Breast epithelium (tissue), 4 donors: ENCODE measurements at regions not wholly inside any gene's neighbourhood (a gene's known extent, or its start where the extent isn't known, plus 50 kb on each side); places are given as distances from the start of the nearest gene placed in this dataset.

Experiments used
- DNase-seq, 2 donors: peaks; one replicate each; pipeline ENCODE4 v3.0.0-alpha.2; 2019; ENCODE audit warnings: low spot score in 2 of 2
- H3K27ac ChIP-seq, 2 donors: fragments of 200-600 bp; sonication (generic) in 1 of 2; one replicate each; pipeline ENCODE4 v1.5.1; 2016 to 2019; ENCODE audit warnings: mild to moderate bottlenecking in 1 of 2
- H3K27me3 ChIP-seq, 2 donors: fragments of 200-600 bp; sonication (generic) in 1 of 2; one replicate each; pipeline versions ENCODE4 v1.5.1 to v1.6.0; 2017 to 2019; ENCODE audit warnings: control low read depth in 1 of 2, mild to moderate bottlenecking in 1 of 2
- H3K36me3 ChIP-seq: fragments of 200-600 bp; one replicate; pipeline ENCODE4 v1.5.1; 2019
- H3K4me1 ChIP-seq, 2 donors: fragments of 200-600 bp; sonication (generic); one replicate each; pipeline ENCODE4 v1.5.1; 2016 to 2019; ENCODE audit warnings: control low read depth in 1 of 2
- H3K4me3 ChIP-seq, 3 donors: fragments of 200-600 bp; sonication (generic); 1 replicate in 2 of 3; 2 replicates in 1 of 3; pipeline ENCODE4 v1.5.1; 2016 to 2019; ENCODE audit warnings: mild to moderate bottlenecking in 3 of 3, moderate library complexity in 2 of 3
- H3K9me3 ChIP-seq, 2 donors: fragments of 200-600 bp; sonication (generic) in 1 of 2; one replicate each; pipeline ENCODE4 v1.5.1; 2016 to 2019; ENCODE audit warnings: control low read depth in 1 of 2
- POLR2A ChIP-seq: fragments of 450-650 bp; IDR thresholded peaks from one replicate; pipeline ENCODE4 v1.6.1; 2016; ENCODE audit warnings: antibody characterized with exemption, mild to moderate bottlenecking, moderate library complexity
- POLR2AphosphoS5 ChIP-seq, 3 donors: sonication (generic); formaldehyde crosslinking; IDR thresholded peaks; one replicate each; pipeline ENCODE4 v1.6.1; 2017; ENCODE audit warnings: antibody characterized with exemption in 3 of 3
- intact Hi-C: fragments of 100-400 bp; cut with DNase I; formaldehyde crosslinking; loops from one replicate; pipeline ENCODE4 v1.15.1; 2023; ENCODE audit warnings: low total_unique reads
- TF ChIP-seq, protein P1 (sequence below), 3 donors: fragments of 450-650 bp; IDR thresholded peaks; one replicate each; pipeline ENCODE4 v1.5.1; 2016 to 2017; ENCODE audit warnings: antibody characterized with exemption in 3 of 3, mild to moderate bottlenecking in 3 of 3, moderate library complexity in 3 of 3

DNA sequence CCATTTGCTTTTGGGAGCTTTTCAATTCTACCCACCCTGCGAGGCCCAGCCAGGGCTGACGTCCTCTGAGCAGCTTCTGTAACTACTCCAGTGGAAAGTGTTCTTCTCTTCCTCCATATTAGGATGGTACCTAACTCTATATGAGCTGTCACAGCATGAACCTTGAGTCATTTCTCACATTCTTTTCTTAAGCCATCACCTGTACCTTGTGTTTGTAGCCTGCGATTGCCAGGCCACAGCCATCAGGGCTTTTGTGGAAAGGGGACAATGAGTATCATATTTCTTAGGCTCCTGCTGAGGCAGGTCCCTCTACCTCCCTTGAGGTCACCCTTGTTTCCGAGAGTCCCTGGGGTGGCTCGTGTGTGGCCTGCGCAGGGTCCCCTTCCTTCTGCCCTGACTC is 144.5 kb upstream of the DLX2 start:
- intact Hi-C loops = no loop called here
- Histone ChIP-seq H3K27ac (peak overlapping the region in 1 of 2 donors; percentile 25), H3K4me3 (no peak overlapping the region)

DNA sequence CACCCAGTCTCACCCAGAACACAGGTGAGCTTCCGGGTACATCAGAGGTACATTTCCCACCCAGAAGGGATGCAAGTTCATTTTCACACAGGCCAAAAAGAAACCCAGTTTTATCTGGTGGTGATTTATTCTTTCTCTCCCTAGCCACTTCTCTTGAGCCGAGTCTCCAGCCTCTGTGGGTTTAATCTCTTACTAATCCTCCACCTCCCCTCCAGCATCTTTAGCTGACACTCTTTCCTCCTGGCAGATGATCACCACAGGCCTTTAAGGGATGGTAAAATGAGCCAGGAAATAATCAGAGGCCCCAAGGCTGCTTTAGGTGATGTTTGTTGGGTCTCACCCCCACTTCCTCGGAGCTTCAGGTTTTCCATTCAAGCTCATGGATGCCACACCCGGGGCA is 145.7 kb upstream of the DLX2 start:
- no peaks in the 10 kb centered on the region for H3K4me1 ChIP-seq
- DNase-seq = no peak
- intact Hi-C loops = no loop called here
- peak overlapping the region in 1 of 2 donors; percentile 48 for H3K27ac ChIP-seq
- no peaks in the 10 kb centered on the region for H3K27me3 ChIP-seq
- H3K36me3 ChIP-seq = no peaks in the 10 kb centered on the region
- no peak overlapping the region for H3K4me3 ChIP-seq
- H3K9me3 ChIP-seq = no peaks in the 10 kb centered on the region
- TF ChIP-seq, protein P1, sequence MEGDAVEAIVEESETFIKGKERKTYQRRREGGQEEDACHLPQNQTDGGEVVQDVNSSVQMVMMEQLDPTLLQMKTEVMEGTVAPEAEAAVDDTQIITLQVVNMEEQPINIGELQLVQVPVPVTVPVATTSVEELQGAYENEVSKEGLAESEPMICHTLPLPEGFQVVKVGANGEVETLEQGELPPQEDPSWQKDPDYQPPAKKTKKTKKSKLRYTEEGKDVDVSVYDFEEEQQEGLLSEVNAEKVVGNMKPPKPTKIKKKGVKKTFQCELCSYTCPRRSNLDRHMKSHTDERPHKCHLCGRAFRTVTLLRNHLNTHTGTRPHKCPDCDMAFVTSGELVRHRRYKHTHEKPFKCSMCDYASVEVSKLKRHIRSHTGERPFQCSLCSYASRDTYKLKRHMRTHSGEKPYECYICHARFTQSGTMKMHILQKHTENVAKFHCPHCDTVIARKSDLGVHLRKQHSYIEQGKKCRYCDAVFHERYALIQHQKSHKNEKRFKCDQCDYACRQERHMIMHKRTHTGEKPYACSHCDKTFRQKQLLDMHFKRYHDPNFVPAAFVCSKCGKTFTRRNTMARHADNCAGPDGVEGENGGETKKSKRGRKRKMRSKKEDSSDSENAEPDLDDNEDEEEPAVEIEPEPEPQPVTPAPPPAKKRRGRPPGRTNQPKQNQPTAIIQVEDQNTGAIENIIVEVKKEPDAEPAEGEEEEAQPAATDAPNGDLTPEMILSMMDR (IDR thresholded peaks at IDR 0.05) = no peak
- no peak for TF ChIP-seq POLR2AphosphoS5 (IDR thresholded peaks at IDR 0.05)
- no peak for TF ChIP-seq POLR2A

More for the DNA sequence above, 144.5 kb upstream of the DLX2 start:
- no peaks in the 10 kb centered on the region for H3K4me1 ChIP-seq
- no peaks in the 10 kb centered on the region for H3K27me3 ChIP-seq
- TF ChIP-seq POLR2AphosphoS5 (IDR thresholded peaks at IDR 0.05) = no peak
- no peak for DNase-seq
- H3K9me3 ChIP-seq = no peaks in the 10 kb centered on the region
- H3K36me3 ChIP-seq = no peaks in the 10 kb centered on the region

GRCh38 chr2:172248785-172249187 is 146.1 kb upstream of the DLX2 start:
- no peaks in the 10 kb centered on the region for H3K9me3 ChIP-seq
- H3K4me3 ChIP-seq = no peak overlapping the region
- TF ChIP-seq, protein P1 (IDR thresholded peaks at IDR 0.05) = no peak
- TF ChIP-seq POLR2AphosphoS5 (IDR thresholded peaks at IDR 0.05) = peak in 1 of 3 donors; percentile 11
- peak overlapping the region in 1 of 2 donors; percentile 48 for H3K27ac ChIP-seq
- H3K27me3 ChIP-seq = no peaks in the 10 kb centered on the region
- H3K4me1 ChIP-seq = no peaks in the 10 kb centered on the region
- intact Hi-C loops = no loop called here
- no peaks in the 10 kb centered on the region for H3K36me3 ChIP-seq
- DNase-seq = no peak

GRCh38 chr2:172249334-172249733 is 146.6 kb upstream of the DLX2 start:
- Histone ChIP-seq H3K4me1 (no peaks in the 10 kb centered on the region), H3K27ac (peak overlapping the region in 1 of 2 donors; percentile 44), H3K4me3 (no peak overlapping the region), H3K36me3 (no peaks in the 10 kb centered on the region), H3K9me3 (no peaks in the 10 kb centered on the region), H3K27me3 (no peaks in the 10 kb centered on the region)
- intact Hi-C loops = no loop called here
- DNase-seq = no peak
- TF ChIP-seq POLR2AphosphoS5 (IDR thresholded peaks at IDR 0.05) = no peak
- TF ChIP-seq POLR2A = no peak
- TF ChIP-seq, protein P1 (IDR thresholded peaks at IDR 0.05) = no peak

GRCh38 chr2:172249986-172250385 is 147.3 kb upstream of the DLX2 start:
- Histone ChIP-seq H3K27me3 (no peaks in the 10 kb centered on the region), H3K9me3 (no peaks in the 10 kb centered on the region), H3K4me3 (no peak overlapping the region), H3K4me1 (no peaks in the 10 kb centered on the region), H3K36me3 (no peaks in the 10 kb centered on the region), H3K27ac (no peak overlapping the region)
- TF ChIP-seq POLR2A (no peak), POLR2AphosphoS5 (IDR thresholded peaks at IDR 0.05) (no peak)
- TF ChIP-seq, protein P1 (IDR thresholded peaks at IDR 0.05) = no peak
- DNase-seq = no peak
- intact Hi-C loops = no loop called here

GRCh38 chr2:172251231-172251630 is 148.5 kb upstream of the DLX2 start:
- TF ChIP-seq POLR2AphosphoS5 (IDR thresholded peaks at IDR 0.05) = no peak
- no peak for TF ChIP-seq POLR2A
- Histone ChIP-seq H3K9me3 (no peaks in the 10 kb centered on the region), H3K27ac (peak overlapping the region in 1 of 2 donors; percentile 74), H3K4me1 (no peaks in the 10 kb centered on the region), H3K4me3 (no peak overlapping the region), H3K36me3 (no peaks in the 10 kb centered on the region), H3K27me3 (no peaks in the 10 kb centered on the region)
- intact Hi-C loops = no loop called here
- no peak for DNase-seq
